B cell (primary cell): ENCODE measurements at regions not wholly inside any gene's neighbourhood (a gene's known extent, or its start where the extent isn't known, plus 50 kb on each side); places are given as distances from the start of the nearest gene placed in this dataset.

ENCODE experiments used
- EZH2 ChIP-seq: IDR thresholded peaks from 2 replicates; pipeline ENCODE4 v1.6.1; 2012; ENCODE audit warnings: borderline replicate concordance, low read depth, mild to moderate bottlenecking, moderate library complexity, low read length; ENCODE audit not compliant: insufficient read depth, poor library complexity, severe bottlenecking
- TF ChIP-seq, protein P1 (sequence below): fragments of 200-600 bp; IDR thresholded peaks from one replicate; pipeline ENCODE4 v1.8.0; 2022; ENCODE audit warnings: antibody characterized with exemption, mild to moderate bottlenecking

DNA sequence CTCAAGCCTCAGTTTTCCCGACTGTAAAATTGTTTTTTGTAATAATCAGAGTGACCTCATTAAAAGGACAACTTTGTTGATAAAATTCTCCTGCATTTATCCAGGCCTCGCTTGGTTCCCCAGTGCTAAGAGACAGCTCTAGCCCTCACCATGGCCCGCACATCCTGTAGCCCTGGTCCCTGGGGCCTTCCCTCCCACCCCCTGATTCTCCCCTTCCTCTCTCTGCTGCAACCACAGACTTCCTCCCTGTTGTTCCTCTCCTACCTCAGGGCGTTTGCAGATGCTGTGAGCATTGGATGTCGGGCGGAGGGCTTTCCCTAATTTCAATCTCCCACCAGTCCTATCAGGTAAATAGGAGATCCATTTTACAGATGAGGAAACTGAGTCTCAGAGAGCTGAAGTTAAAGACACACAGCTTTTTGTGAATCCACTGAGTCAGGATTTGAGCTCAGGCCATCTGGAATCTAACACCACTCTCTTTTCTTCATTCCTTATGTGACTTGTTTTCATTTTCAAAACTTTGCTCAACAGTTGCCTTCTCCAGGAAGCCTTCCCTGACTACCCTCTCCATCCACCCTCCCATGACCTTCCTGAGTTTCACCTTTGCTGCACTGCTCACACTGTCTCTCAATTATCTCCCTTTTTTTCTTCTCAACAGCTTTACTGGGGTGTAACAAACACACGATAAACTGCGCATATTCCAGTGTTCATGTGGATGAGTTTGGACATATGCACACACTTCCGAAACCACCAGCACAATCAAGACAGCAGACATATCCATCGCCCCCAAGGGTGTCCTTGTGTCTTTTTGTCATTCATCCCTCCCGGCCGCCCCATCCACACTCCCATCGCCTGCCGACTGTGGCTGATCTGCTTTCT, 107.1 kb downstream of the CEBPB start:
- TF ChIP-seq, protein P1, sequence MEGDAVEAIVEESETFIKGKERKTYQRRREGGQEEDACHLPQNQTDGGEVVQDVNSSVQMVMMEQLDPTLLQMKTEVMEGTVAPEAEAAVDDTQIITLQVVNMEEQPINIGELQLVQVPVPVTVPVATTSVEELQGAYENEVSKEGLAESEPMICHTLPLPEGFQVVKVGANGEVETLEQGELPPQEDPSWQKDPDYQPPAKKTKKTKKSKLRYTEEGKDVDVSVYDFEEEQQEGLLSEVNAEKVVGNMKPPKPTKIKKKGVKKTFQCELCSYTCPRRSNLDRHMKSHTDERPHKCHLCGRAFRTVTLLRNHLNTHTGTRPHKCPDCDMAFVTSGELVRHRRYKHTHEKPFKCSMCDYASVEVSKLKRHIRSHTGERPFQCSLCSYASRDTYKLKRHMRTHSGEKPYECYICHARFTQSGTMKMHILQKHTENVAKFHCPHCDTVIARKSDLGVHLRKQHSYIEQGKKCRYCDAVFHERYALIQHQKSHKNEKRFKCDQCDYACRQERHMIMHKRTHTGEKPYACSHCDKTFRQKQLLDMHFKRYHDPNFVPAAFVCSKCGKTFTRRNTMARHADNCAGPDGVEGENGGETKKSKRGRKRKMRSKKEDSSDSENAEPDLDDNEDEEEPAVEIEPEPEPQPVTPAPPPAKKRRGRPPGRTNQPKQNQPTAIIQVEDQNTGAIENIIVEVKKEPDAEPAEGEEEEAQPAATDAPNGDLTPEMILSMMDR = no peak
- TF ChIP-seq EZH2 = no peak
